Activated T-helper 1 cell treated with Interleukin-2 at 50 U/mL for 16 hours (primary cell): ENCODE measurements at regions not wholly inside any gene's neighbourhood (a gene's known extent, or its start where the extent isn't known, plus 50 kb on each side); places are given as distances from the start of the nearest gene placed in this dataset.
"Not testable (repeated sequence)": the region's sequence is repeated elsewhere in the genome, so short reads cannot be mapped to it uniquely, and the experiment has no call there.

Source experiments
- DNase-seq: peaks from one replicate; pipeline ENCODE4 v3.0.0-alpha.2; 2020; ENCODE audit warnings: low read depth

- no peak for DNase-seq
Observed at GRCh38 chr13:26888632-26889031, 128.0 kb upstream of the GPR12 start.

GRCh38 chr13:26887594-26887993 lies 127.0 kb upstream of the GPR12 start:
- DNase-seq = no peak

GRCh38 chr13:26883613-26884257 lies 123.1 kb upstream of the GPR12 start:
- DNase-seq = no peak

- DNase-seq = no peak
Observed at GRCh38 chr13:26882731-26883130, 122.1 kb upstream of the GPR12 start.

GRCh38 chr13:26881154-26881553 lies 120.6 kb upstream of the GPR12 start:
- DNase-seq = no peak

- no peak for DNase-seq
Observed at GRCh38 chr13:26880735-26881134, 120.1 kb upstream of the GPR12 start.

- DNase-seq = no peak
Observed at GRCh38 chr13:26878438-26878837, 117.9 kb upstream of the GPR12 start.

- no peak for DNase-seq
Observed at GRCh38 chr13:26873386-26873698, 112.8 kb upstream of the GPR12 start.

DNA sequence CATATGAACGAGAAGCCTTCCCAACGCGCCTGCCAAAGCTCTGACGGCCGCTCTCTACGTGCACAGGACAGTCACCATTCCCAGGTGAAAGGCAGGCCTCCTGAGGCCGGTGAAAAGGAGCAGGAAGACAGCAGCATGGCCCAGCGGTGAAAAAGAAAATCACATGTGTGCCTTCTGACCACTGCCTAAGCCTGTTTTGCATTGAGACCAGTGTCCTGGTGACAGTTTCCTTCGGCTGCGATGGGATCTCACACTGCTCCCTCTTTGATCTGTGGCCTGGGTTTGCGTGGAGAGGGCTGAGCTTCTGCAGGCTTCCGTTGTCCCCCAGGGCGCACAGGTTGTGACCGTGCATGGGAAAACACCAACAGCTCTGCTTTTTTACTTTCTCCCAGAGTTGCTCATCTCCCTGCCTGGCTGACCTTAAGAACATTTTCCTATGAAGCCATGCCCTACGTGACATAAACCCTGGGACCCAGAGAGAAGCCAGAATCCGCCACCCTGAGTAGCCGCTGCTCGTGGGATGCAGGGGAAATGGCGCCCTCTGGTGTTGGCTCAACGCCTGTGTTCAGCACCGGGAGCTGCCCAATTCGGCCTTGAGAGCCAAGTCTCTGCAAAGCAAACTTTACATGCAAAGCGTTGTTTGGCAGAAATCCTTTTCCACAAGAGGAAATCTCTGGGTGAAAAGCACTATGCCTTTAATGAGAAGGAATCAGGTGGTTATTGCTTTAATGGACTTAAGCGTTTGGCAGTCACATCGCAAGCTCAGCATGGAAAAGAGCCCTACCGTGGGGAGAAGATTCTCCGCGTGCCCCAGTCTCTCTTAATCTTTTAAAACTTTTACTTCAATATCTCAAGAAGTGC lies 112.2 kb upstream of the GPR12 start:
- no peak for DNase-seq

- DNase-seq = no peak
Observed at GRCh38 chr13:26867451-26868091, 107.0 kb upstream of the GPR12 start.

DNA sequence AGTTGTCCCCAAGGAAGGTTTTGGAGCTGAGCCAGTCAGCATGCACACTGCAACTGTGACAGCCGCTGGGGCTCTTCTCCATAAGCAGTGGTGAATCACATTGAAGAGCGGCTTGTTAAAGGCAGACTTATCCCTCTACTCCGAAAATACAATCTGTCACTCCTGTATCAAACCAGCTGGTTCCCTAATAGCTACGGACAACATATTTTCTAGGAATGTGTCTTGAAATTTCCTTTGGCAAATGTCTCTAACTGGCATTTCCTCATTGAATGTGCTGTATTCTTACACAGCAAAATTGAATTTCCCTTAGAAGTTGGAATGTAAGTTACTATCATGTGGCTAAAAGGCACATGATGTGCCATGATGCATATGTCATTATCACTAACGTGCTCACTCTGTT lies 104.0 kb upstream of the GPR12 start:
- DNase-seq = no peak

GRCh38 chr13:26861941-26862340 lies 101.4 kb upstream of the GPR12 start:
- no peak for DNase-seq

DNA sequence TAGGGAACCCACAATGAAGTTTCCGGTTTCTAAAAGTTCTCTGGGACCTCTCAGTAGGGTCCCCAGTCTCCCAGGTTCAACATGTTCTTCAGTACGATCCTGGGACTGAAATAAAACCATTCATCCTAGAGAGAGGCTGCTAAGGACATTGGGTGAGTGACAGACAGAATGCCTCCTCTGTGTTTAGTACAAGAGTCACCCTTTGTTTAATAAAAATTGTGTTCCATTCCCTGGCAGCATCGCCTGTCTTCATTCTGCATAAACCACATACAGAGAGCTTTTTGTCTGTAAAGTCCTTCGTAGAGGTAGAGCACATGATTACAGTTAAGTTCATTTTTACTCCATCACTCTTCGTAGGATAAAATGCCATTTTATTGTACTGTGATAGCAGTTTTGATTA lies 95.3 kb upstream of the GPR12 start:
- no peak for DNase-seq

DNA sequence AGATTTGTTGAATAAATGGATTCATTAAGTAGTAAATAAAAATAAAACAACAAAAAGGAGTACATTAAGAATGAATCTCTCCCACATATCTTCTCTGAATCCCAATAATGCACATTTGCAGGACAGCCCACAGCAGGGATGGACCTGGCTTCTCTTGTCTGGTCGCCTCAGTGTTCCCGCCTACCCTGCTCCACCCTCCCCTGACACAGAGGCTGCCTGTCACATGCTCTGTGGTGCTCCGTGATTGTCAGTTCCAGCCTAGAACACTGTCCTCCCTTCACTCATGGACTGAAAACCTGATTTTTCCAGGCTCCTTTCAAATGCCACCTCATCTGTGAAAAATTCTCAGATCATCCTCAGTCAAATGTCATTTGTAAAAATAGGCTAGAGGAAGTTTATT lies 94.5 kb upstream of the GPR12 start:
- DNase-seq = no peak

DNA sequence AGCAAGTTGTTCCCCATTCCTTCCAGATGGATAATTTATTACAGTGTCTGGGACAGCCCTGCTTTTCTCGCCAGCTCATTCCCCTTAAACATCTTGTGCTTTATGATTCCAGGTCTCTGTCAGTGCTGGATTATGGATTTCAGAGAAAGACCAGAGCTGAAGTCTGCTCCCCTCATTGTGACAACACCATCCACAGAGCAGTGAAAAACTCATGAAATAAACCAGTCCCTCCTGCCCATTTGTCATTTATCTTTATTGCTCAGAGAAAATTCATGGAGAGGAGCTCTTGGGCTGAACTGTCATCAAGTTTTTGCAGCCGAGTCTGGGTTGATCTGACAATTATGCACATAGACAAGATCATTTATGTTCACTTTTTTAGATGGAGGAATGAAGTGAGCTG lies 92.7 kb upstream of the GPR12 start:
- no peak for DNase-seq

DNA sequence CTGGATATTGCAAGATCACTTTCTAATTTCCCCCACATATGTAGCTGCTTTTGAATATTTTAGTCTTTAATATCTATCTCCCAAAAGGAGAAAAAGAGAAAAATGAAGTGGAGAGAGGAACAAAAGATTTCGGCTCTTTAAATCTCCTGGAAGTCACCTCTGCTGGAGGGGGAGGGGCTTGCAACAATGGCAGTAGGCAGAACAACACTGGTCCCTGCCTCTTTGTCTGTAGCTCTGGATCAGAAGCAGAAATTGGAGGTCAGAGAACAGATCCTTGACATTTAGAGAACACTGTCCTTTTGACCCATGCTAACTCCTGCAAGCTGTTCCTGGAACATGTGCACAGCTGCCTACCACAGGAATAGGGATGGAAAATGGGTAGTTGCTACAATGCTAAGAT lies 86.7 kb upstream of the GPR12 start:
- DNase-seq = no peak

GRCh38 chr13:26845063-26845462 lies 84.5 kb upstream of the GPR12 start:
- not testable (repeated sequence) for DNase-seq

- no peak for DNase-seq
Observed at GRCh38 chr13:26839682-26840081, 79.1 kb upstream of the GPR12 start.

DNA sequence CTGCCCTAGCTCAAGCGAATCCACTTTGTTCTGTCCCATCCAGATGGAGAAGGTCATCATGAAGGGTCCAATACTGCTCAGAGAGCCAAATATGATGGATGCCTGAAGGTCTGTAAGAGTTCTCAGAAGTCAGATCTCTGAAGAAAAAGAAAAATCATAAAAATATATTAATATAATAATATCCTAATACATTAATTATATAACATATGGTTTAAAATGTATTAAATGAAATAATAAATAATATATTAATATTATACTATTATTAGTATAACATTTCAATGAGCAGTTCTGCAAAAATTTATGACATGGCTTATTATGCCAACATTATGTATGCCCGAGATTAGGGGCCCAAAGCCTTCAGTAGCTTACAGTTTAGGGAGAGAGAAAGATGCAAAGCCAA lies 78.2 kb upstream of the GPR12 start:
- no peak for DNase-seq

DNA sequence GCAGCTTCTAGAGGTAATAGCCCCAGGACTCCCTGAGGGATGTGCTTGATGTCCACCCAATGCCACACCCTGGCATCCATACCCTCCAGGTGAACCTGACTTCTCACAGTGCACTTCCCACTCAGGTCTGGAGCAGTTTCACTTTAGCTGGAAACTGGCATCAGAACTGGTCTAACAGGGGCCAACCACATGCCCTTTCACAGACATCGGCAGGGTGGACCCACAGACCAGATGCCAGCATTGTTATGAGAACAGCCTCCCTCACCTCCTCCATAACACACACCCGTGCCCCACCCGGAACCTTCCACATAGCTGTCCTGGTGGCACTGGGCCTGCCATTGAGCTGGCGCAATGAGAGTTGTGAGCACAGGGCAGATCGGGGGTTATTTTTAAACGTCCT lies 77.4 kb upstream of the GPR12 start:
- no peak for DNase-seq

GRCh38 chr13:26837102-26837501 lies 76.5 kb upstream of the GPR12 start:
- no peak for DNase-seq

DNA sequence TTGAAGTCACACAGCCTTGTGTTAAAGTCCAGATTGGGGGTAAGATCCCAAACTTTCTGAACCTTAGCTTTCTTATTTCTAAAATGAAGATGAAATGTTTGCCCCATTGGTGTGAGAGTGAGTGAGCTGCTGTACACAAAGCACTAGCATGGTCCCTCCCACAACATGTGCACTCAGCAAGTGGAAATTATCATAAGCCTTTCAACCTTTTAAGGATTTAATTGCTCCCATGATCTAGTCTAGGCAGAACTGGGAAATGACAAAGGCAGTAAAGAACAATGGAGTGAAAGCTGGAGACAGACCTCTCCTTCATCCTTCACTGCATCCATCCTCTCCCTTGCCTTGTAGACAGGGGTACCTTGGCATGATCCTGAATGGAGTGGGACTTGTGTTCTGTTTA lies 76.0 kb upstream of the GPR12 start:
- DNase-seq = no peak

DNA sequence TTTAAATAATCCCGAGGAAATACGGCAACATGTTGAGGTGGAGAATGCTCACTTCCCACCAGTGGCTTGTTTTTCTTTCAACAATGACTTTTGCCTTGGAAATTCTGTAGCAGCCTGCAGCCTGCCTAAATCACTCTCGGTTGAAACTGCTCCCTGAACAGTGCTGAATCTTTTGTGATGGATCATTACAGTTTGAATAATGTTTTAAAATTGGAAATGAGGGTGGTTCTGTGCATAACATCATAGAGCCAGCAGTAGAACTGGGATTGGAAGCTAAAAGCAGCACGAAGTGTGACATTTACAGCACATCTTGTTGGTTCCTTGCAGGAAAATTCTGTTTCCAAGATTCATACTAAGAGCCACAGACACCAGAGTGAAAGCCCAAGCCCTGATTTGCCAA lies 74.1 kb upstream of the GPR12 start:
- no peak for DNase-seq
